Mucosa of stomach (tissue), 1 donor: ENCODE measurements at regions not wholly inside any gene's neighbourhood (a gene's known extent, or its start where the extent isn't known, plus 50 kb on each side); places are given as distances from the start of the nearest gene placed in this dataset.

Experiments
- H3K27me3 ChIP-seq: one replicate; pipeline ENCODE4 v1.7.0; 2013; ENCODE audit warnings: mild to moderate bottlenecking, low read length; ENCODE audit not compliant: control insufficient read depth, insufficient read depth
- H3K36me3 ChIP-seq: one replicate; pipeline ENCODE4 v1.7.0; 2013; ENCODE audit warnings: low read length; ENCODE audit not compliant: control insufficient read depth, insufficient read depth
- H3K4me1 ChIP-seq: one replicate; pipeline ENCODE4 v1.7.0; 2013; ENCODE audit warnings: mild to moderate bottlenecking, low read length; ENCODE audit not compliant: control insufficient read depth, insufficient read depth
- H3K4me3 ChIP-seq: one replicate; pipeline ENCODE4 v1.7.0; 2013; ENCODE audit warnings: low read length
- H3K9ac ChIP-seq: one replicate; pipeline ENCODE4 v1.7.0; 2013; ENCODE audit warnings: mild to moderate bottlenecking, low read length, moderate library complexity
- H3K9me3 ChIP-seq: one replicate; pipeline ENCODE4 v1.7.0; 2013; ENCODE audit warnings: mild to moderate bottlenecking, low read length, moderate library complexity; ENCODE audit not compliant: control insufficient read depth
- donor health status: Pancreatic carcinoma.

DNA sequence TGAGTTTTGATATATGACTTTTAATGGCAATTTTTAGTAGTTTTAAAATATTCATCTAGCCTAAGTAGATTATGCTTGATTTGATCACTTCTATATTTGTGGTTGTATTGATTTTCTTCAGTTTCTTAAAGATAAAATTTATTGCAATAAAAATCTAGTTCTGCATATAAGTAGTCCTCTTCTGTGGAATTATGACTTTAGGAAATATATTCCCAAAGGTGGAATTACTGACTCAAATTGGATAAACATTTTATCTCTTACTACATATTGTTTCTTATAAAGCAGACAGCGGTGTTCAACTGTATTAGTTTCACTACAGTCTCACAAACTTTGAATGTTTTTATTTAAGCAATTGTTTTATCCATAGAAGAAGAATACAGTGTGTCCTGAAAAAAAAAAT, 883.0 kb upstream of the SEMA6A start:
- Histone ChIP-seq H3K4me3 (no peak overlapping the region), H3K27me3 (no peaks in the 10 kb centered on the region), H3K9me3 (no peaks in the 10 kb centered on the region), H3K36me3 (no peaks in the 10 kb centered on the region), H3K4me1 (no peaks in the 10 kb centered on the region), H3K9ac (no peak overlapping the region)

DNA sequence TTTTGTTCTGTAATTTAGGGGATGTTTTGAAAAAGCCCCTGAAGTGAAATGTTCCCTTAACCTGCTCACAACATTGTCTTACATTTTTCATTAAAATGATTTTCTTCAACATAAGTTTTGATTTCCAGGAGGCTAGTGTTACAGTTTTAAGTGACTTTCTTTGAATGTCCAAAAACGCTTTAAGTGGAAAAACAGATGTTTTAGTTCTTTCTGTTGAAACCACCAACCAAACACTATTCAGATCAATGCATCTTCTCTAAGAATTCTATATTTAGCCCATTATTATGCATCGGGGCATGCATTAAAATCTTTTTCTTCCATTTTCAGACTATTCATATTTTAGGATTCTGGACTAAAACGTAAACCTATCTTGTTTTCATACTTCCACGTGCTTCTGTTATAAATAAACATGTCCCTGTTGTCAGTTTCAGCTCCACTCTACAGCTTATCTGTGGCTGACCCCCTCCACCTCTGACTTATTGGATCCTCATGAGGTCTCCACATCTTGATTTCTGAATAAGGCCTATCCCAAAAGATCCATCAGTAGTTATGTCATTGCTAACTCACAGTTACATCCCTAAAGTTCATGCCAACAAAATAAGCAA, 882.3 kb upstream of the SEMA6A start:
- no peaks in the 10 kb centered on the region for H3K27me3 ChIP-seq
- H3K4me3 ChIP-seq = no peak overlapping the region
- H3K9me3 ChIP-seq = no peaks in the 10 kb centered on the region
- H3K4me1 ChIP-seq = no peaks in the 10 kb centered on the region
- no peak overlapping the region for H3K9ac ChIP-seq
- no peaks in the 10 kb centered on the region for H3K36me3 ChIP-seq

DNA sequence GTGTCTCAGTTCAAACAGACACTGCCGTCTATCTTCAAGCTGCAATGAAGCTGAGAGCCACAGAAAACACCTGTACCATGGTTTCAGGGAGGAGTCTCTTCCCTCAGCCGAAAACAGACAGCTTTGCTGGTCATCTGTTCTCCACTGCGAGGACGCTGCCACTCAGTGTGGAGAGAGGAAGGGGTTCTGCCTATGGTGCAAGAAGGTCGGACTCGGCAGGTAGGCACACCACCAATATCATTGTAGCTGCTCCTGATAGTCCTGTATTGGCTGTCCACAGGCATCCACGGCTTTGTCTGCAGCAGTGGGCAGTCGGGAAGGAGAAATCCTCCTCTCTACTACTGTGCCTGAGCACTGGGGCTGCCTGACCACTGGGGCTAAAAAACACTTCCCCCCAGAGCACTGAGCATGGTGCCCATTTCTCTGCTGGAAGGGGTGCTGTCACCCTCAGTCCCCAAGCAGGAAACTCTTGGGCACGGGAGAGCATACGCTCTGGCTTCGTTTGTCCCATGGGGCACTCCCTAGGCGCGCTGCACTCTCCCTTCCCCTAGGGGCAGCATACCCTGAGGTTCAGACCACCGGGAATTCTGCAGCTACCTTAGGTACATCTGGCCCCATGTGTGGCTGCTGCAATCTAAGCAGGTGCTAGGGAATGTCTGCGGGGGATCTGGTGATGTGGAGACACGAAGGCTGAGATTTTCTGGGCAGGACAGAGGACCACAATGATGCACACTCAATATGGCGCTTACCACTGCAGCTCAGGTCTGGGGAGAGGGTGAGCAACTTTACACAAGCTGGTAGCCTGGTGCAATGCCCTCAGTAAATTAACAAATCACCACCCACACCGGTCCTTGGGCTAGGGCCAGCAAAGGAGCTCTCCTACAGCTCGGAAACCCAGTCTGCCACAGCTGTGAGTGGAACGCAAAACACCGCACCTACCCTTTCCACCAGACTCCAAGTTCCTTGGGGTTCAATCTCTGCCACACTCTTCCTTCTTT, 880.9 kb upstream of the SEMA6A start:
- no peaks in the 10 kb centered on the region for H3K27me3 ChIP-seq
- H3K9ac ChIP-seq = peak overlapping the region; percentile 40
- H3K4me1 ChIP-seq = no peaks in the 10 kb centered on the region
- H3K4me3 ChIP-seq = peak overlapping the region; percentile 69
- H3K36me3 ChIP-seq = no peaks in the 10 kb centered on the region
- H3K9me3 ChIP-seq = no peaks in the 10 kb centered on the region

DNA sequence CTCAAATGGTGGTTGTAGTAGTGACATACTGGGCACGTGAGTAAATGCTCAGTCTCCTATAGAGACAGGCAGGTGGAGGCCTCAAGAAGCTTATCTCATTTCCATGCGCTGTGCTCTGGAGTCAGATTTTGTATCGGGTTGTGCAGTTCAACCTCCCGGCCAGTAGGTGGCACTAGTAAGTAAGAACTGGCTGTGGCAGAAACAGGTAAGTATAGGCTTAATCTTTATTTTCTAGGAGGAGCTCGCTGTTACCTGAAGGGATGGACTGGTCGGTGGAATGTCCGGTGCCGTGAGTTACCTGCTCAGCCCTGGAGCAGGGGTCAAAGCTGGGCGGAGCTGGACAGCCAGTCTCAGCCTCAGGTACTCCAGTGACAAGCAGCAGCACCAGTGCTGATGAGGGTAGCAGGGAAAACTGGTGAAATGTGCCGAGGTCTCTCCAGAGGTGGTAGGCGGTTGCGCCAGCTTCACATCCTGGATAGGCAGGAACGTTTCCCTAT, 880.1 kb upstream of the SEMA6A start:
- no peaks in the 10 kb centered on the region for H3K9me3 ChIP-seq
- peak overlapping the region; percentile 40 for H3K9ac ChIP-seq
- H3K4me1 ChIP-seq = no peaks in the 10 kb centered on the region
- no peaks in the 10 kb centered on the region for H3K27me3 ChIP-seq
- H3K4me3 ChIP-seq = peak overlapping the region; percentile 69
- no peaks in the 10 kb centered on the region for H3K36me3 ChIP-seq

DNA sequence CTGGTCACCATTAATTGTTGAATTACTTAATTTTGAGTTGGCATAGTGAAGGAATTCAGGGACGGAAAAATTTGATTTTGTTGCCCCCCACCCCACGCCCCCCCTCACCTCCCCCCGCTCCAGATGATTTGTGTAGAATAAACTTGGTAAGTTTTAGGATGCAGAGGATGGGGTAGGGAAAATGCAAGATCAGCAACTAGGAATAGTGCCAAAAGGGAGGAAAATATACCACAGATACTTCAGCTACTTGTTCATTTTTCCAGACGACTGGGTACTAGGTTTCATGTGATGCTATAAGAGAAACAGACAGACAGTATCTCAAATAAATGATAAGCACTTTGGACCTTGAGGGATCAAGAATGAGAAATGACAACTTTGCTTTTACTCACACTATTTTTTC, 862.2 kb upstream of the SEMA6A start:
- Histone ChIP-seq H3K9me3 (no peaks in the 10 kb centered on the region), H3K36me3 (no peaks in the 10 kb centered on the region), H3K4me3 (no peak overlapping the region), H3K4me1 (no peaks in the 10 kb centered on the region), H3K9ac (no peak overlapping the region), H3K27me3 (no peaks in the 10 kb centered on the region)

DNA sequence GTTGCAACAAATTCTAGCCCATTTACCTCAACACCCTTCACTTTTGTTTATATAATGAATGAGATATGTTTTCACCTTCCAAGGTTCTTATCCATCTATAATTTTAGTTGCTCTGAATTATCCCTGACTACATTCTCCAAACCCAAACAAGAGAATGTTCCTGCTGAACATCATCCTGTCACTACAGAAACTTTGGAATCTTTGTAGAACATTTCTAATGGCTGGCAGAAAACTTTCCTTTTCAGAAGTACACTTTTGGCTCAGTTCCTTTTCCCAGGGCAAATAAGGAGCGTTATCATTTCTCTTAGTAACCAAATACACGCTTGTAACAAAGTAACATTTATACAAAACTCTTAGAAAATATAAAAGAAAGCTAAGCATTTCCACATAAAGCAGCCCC, 860.6 kb upstream of the SEMA6A start:
- no peaks in the 10 kb centered on the region for H3K36me3 ChIP-seq
- no peak overlapping the region for H3K4me3 ChIP-seq
- H3K9me3 ChIP-seq = no peaks in the 10 kb centered on the region
- H3K27me3 ChIP-seq = no peaks in the 10 kb centered on the region
- H3K9ac ChIP-seq = no peak overlapping the region
- H3K4me1 ChIP-seq = no peaks in the 10 kb centered on the region

DNA sequence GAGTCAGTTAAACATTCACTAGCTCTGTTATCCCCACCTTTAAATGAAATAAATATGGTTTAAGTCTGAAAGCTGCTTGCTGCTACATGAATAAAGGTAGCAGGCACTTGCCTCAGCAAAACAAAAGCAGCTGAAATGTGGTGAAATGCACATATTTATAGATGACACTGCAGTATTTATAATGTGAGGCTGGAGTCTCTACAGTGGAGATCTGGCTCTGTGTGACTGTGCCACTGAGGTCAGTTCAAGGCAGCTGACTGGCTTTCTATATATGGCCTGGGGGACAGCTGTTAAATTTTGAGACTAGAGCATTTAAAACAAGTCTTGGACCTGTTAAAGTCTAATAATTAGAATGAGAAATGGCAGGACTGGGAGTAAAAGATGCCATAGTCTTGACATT, 859.6 kb upstream of the SEMA6A start:
- Histone ChIP-seq H3K4me3 (no peak overlapping the region), H3K4me1 (no peaks in the 10 kb centered on the region), H3K9ac (no peak overlapping the region), H3K27me3 (no peaks in the 10 kb centered on the region), H3K36me3 (no peaks in the 10 kb centered on the region), H3K9me3 (no peaks in the 10 kb centered on the region)

DNA sequence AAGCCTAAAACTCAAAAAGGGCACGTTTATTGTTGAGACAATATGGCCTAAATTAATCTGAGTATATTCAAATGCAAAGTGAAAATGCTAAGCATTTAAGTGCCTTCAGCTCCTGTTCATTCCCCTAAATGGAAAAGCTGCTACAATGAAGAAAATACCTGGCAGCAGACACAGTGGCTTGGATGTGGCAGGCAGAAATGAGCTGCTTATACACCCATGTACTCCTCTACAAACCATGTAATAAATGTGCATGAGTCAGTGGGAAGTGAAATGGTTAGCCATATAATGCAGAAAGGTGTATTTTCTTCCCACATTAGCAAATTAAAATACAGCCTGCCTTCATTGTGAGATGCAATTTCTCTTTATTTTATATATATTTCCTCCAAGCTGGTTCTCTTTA, 859.2 kb upstream of the SEMA6A start:
- Histone ChIP-seq H3K9me3 (no peaks in the 10 kb centered on the region), H3K4me1 (no peaks in the 10 kb centered on the region), H3K4me3 (no peak overlapping the region), H3K9ac (no peak overlapping the region), H3K36me3 (no peaks in the 10 kb centered on the region), H3K27me3 (no peaks in the 10 kb centered on the region)

DNA sequence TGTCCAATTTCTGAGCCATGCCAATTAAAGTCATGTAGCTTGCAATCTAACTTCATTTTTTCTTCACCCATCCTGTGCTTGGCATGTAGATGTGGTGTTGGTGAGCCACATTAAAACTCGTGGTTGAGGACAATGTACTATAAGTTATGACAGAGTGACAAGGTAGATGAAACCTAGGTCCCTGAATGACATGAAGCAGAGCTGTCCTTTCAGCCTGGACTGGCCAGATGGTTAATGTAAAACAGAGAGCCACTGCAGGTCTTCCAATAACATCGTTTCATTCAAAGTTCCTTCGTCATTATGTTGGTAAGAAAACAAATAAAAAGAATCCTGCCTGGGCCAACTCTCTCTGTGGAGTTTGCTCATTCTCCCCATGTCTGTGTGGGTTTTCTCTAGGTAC, 856.5 kb upstream of the SEMA6A start:
- no peaks in the 10 kb centered on the region for H3K27me3 ChIP-seq
- H3K36me3 ChIP-seq = no peaks in the 10 kb centered on the region
- H3K4me3 ChIP-seq = no peak overlapping the region
- no peak overlapping the region for H3K9ac ChIP-seq
- H3K9me3 ChIP-seq = no peaks in the 10 kb centered on the region
- no peaks in the 10 kb centered on the region for H3K4me1 ChIP-seq

DNA sequence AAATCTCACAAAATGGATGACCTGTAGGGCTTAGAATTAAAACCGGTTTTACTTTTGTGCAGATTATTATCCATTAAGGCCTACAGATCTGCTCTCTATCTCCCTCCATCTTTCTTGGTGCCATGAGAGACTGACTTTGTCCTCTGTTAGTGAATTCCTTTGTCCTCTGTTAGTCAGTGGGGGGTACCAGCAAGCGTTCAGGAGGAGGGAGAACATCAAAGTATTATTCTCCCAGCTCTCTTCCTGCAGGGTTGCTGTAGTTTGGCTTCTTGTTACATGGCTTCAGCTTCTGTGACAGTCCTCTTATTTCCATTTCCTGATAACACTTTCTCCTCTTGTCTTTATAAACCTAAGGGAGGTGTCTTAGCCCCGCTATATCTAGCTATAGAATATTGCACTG, 850.5 kb upstream of the SEMA6A start:
- Histone ChIP-seq H3K9ac (no peak overlapping the region), H3K4me1 (no peaks in the 10 kb centered on the region), H3K9me3 (no peaks in the 10 kb centered on the region), H3K27me3 (no peaks in the 10 kb centered on the region), H3K36me3 (no peaks in the 10 kb centered on the region), H3K4me3 (no peak overlapping the region)

DNA sequence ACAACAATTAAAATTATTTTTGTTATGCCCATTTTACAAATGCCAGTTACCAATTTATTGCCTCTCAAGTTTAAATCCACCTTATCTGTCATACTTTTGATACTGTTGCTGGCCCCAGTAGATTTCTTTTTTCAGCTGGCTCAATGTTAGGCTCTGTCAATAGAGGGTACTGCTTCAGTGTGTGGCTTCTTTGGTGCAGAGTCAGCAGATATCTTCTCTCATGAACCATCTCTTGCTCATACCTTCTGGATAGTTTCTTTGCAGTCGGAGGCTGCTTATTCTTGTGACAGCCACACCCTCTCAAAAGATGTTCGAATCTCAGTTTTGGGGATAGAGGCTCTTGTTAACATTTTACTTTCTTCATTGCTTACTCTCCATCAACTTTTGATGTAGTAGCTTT, 849.9 kb upstream of the SEMA6A start:
- Histone ChIP-seq H3K4me1 (no peaks in the 10 kb centered on the region), H3K4me3 (no peak overlapping the region), H3K9me3 (no peaks in the 10 kb centered on the region), H3K9ac (no peak overlapping the region), H3K27me3 (no peaks in the 10 kb centered on the region), H3K36me3 (no peaks in the 10 kb centered on the region)

DNA sequence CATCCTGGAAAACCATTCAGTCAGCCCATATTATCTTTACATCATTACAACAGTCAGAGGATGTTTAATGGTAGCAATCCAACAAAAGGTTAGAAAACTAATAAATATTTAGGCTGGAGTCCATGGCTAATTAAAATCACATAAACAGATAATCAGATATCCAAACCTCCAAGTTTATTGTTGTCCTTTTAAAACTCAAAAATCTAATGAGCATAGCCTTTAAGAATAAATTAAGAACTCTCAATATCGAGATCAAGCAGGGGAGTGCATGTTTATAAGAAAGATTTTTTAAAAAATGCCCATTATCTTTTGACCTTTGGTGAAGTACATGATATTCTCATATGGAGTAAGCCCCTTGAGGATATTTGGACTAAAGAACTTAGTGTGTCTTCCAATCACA, 842.9 kb upstream of the SEMA6A start:
- Histone ChIP-seq H3K4me3 (no peak overlapping the region), H3K4me1 (no peaks in the 10 kb centered on the region), H3K9me3 (no peaks in the 10 kb centered on the region), H3K9ac (no peak overlapping the region), H3K36me3 (no peaks in the 10 kb centered on the region), H3K27me3 (no peaks in the 10 kb centered on the region)
